ENCODE measurements at regions not wholly inside any gene's neighbourhood (a gene's known extent, or its start where the extent isn't known, plus 50 kb on each side); places are given as distances from the start of the nearest gene placed in this dataset.

DNA sequence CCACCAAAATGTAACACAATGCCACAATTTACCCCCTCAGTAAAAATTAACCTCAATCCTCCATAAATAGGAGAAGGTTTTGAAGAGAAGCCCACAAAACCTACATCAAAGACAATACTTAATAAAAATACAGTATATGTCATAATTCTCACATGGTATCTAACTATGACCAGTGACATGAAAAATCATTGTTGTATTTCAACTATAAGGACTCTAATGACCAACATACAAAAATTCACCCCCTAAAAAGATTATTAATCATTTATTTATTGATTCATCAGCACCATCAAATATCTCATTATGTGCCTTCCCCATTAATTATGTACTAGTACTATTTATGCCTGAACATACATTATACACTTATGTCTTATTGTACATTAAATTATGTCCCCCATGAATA lies 77.1 kb upstream of the ZMAT1 start:
- TF ChIP-seq, protein P1, sequence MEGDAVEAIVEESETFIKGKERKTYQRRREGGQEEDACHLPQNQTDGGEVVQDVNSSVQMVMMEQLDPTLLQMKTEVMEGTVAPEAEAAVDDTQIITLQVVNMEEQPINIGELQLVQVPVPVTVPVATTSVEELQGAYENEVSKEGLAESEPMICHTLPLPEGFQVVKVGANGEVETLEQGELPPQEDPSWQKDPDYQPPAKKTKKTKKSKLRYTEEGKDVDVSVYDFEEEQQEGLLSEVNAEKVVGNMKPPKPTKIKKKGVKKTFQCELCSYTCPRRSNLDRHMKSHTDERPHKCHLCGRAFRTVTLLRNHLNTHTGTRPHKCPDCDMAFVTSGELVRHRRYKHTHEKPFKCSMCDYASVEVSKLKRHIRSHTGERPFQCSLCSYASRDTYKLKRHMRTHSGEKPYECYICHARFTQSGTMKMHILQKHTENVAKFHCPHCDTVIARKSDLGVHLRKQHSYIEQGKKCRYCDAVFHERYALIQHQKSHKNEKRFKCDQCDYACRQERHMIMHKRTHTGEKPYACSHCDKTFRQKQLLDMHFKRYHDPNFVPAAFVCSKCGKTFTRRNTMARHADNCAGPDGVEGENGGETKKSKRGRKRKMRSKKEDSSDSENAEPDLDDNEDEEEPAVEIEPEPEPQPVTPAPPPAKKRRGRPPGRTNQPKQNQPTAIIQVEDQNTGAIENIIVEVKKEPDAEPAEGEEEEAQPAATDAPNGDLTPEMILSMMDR (conservative IDR thresholded peaks at IDR 0.05), result no peak
- H3K27ac ChIP-seq, result no peak overlapping the region

DNA sequence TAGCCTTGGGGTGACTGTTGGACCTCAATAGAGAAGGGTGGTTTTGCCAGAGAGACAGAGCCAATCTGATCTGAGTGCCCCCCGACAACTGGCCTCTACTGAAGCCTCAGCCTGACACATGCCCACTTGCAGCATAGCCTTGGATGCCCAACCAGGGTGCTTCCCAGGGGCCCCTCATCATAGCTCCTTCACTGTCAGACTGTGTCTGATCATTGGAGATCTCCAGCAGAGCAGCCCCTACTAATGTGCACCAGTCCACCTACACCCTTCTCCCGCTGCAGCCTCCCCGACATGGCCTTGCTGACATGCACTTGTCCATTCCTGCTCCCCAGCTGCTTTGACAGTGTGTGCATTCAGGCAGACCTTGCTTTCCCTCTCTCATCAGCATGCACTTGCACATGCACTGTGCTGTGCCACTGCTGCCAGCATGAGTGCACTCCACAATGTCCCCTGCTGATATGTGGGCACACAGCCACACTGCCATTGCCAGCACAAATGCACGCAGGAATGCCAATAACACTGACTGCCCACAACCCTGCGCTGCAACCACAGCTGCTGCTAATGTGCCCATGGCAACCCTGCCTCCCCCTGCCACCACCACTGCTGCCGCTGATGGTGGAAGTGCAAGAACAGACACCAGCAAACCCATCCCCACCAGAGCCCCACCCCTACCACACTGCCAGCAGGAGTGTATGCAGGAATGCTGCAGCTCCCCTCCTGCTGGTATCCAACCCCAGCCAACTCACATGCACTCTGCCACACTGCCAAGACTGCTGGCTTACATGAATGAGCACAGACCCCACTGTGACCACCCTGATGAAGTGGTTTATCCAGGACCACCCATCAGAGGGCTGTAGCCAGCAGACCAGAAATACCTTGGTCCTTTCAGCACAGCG lies 68.1 kb upstream of the ZMAT1 start:
- TF ChIP-seq, protein P1 (conservative IDR thresholded peaks at IDR 0.05), result no peak
- no peak overlapping the region for H3K27ac ChIP-seq

DNA sequence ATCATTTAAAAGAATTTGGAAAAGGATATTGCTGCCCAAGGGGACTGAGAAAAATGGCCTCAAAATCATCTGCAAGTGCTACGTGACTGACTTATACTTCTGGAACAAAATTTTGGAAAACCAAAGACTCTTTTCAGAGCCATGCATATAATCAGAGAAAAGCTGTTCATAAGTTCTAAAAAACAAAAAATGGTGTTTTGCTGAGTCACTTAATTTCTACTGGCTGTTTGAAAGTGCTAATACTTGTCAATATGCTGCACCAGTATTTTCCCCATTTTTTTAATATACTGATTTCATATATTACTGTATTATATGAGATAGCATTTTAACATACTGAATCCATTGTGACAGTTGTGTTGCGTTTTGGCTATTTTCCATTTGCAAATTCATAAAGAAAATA lies 61.5 kb upstream of the ZMAT1 start:
- TF ChIP-seq, protein P1 (conservative IDR thresholded peaks at IDR 0.05), result no peak
- no peak overlapping the region for H3K27ac ChIP-seq

DNA sequence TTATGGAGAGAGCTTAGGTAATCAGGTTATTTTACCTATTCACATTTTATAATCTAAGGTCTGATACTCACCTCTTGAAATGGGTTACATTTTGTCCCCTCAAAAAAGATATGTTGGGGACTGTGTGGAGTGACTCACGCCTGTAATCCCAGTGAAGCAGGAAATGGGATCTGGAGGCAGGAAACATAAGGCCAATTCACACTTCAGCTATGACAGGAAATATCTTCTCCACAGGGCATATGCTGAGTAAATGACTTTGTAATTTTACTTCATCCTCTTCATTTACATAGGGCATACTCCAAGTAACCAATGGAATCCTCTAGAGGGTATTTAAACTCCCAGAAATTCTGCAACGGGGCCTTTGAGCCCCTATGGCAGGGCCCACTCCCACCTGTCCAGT lies 54.8 kb upstream of the ZMAT1 start:
- TF ChIP-seq, protein P1 (conservative IDR thresholded peaks at IDR 0.05), result no peak
- no peak overlapping the region for H3K27ac ChIP-seq
